ENCODE measurements at regions not wholly inside any gene's neighbourhood (a gene's known extent, or its start where the extent isn't known, plus 50 kb on each side); places are given as distances from the start of the nearest gene placed in this dataset.

- Histone ChIP-seq H3K27me3 (no peaks in the 10 kb centered on the region), H3K9me3 (no peaks in the 10 kb centered on the region), H3K27ac (no peak overlapping the region), H3K4me1 (no peaks in the 10 kb centered on the region), H3K4me3 (no peak overlapping the region), H3K36me3 (no peaks in the 10 kb centered on the region)
- intact Hi-C loops (cut with DNase I) = no loop called here
- TF ChIP-seq CTCF (IDR thresholded peaks at IDR 0.05) = no peak
- no peak for DNase-seq (ENCODE audit: low spot score in 2 of 2)
Observed at GRCh38 chr2:6203291-6203959, 511.2 kb downstream of the SOX11 start.

- Histone ChIP-seq H3K36me3 (no peaks in the 10 kb centered on the region), H3K4me3 (no peak overlapping the region), H3K4me1 (no peaks in the 10 kb centered on the region), H3K9me3 (no peaks in the 10 kb centered on the region), H3K27ac (no peak overlapping the region), H3K27me3 (no peaks in the 10 kb centered on the region)
- no peak for TF ChIP-seq CTCF (IDR thresholded peaks at IDR 0.05)
- intact Hi-C loops (cut with DNase I) = no loop called here
- DNase-seq (ENCODE audit: low spot score in 2 of 2) = no peak
Observed at GRCh38 chr2:6206882-6207281, 514.7 kb downstream of the SOX11 start.

GRCh38 chr2:6211236-6211635 lies 519.1 kb downstream of the SOX11 start:
- no peak overlapping the region for H3K27ac ChIP-seq
- no peak overlapping the region for H3K4me3 ChIP-seq
- TF ChIP-seq CTCF (IDR thresholded peaks at IDR 0.05) = no peak
- H3K9me3 ChIP-seq = no peaks in the 10 kb centered on the region
- no peaks in the 10 kb centered on the region for H3K4me1 ChIP-seq
- H3K27me3 ChIP-seq = no peaks in the 10 kb centered on the region
- no peaks in the 10 kb centered on the region for H3K36me3 ChIP-seq
- no peak for DNase-seq (ENCODE audit: low spot score in 2 of 2)
- intact Hi-C loops (cut with DNase I) = no loop called here

- Histone ChIP-seq H3K36me3 (no peaks in the 10 kb centered on the region), H3K4me3 (no peak overlapping the region), H3K27ac (no peak overlapping the region), H3K4me1 (no peaks in the 10 kb centered on the region), H3K9me3 (no peaks in the 10 kb centered on the region), H3K27me3 (no peaks in the 10 kb centered on the region)
- TF ChIP-seq CTCF (IDR thresholded peaks at IDR 0.05) = no peak
- intact Hi-C loops (cut with DNase I) = no loop called here
- no peak for DNase-seq (ENCODE audit: low spot score in 2 of 2)
Observed at GRCh38 chr2:6212491-6212890, 520.3 kb downstream of the SOX11 start.

GRCh38 chr2:6213056-6213780 lies 521.0 kb downstream of the SOX11 start:
- H3K27me3 ChIP-seq = no peaks in the 10 kb centered on the region
- H3K4me1 ChIP-seq = no peaks in the 10 kb centered on the region
- no peak for DNase-seq (ENCODE audit: low spot score in 2 of 2)
- H3K4me3 ChIP-seq = no peak overlapping the region
- H3K27ac ChIP-seq = no peak overlapping the region
- intact Hi-C loops (cut with DNase I) = no loop called here
- no peak for TF ChIP-seq CTCF (IDR thresholded peaks at IDR 0.05)
- H3K36me3 ChIP-seq = no peaks in the 10 kb centered on the region
- no peaks in the 10 kb centered on the region for H3K9me3 ChIP-seq
